ENCODE measurements at regions not wholly inside any gene's neighbourhood (a gene's known extent, or its start where the extent isn't known, plus 50 kb on each side); places are given as distances from the start of the nearest gene placed in this dataset.

DNA sequence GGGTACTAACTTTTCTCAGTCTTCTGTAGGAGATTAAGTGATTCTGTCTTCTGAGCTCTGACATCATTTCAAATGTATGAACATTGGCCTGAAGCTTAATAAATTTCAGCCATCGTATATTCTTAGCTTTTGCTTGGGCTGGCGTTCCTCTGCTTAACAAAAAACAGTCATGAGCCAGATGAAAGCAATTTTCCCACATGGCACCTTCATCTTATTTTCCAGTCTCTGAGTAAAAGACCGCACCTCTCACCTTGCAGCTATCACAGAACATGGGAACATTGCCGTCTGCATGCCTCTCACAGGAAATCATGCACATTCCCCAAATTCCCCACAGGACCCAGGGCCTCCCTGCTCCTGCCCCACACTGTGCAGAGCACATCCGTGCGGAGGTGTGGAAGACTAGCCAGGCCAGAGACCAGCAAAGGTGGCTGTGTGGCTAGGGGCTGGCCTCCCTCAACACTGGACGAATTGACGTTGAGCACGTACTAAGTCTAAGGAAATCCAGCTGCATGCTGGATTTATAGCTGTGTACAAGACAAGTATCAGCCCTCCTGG, 531.8 kb upstream of the ID2 start:
- no peak for TF ChIP-seq POLR2A (IDR thresholded peaks at IDR 0.05)
- TF ChIP-seq, protein P1, sequence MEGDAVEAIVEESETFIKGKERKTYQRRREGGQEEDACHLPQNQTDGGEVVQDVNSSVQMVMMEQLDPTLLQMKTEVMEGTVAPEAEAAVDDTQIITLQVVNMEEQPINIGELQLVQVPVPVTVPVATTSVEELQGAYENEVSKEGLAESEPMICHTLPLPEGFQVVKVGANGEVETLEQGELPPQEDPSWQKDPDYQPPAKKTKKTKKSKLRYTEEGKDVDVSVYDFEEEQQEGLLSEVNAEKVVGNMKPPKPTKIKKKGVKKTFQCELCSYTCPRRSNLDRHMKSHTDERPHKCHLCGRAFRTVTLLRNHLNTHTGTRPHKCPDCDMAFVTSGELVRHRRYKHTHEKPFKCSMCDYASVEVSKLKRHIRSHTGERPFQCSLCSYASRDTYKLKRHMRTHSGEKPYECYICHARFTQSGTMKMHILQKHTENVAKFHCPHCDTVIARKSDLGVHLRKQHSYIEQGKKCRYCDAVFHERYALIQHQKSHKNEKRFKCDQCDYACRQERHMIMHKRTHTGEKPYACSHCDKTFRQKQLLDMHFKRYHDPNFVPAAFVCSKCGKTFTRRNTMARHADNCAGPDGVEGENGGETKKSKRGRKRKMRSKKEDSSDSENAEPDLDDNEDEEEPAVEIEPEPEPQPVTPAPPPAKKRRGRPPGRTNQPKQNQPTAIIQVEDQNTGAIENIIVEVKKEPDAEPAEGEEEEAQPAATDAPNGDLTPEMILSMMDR (IDR thresholded peaks at IDR 0.05): no peak
